ENCODE measurements at regions not wholly inside any gene's neighbourhood (a gene's known extent, or its start where the extent isn't known, plus 50 kb on each side); places are given as distances from the start of the nearest gene placed in this dataset.

GRCh38 chr12:78455991-78456390, 408.6 kb upstream of the SYT1 start:
- no peak overlapping the region for H3K4me3 ChIP-seq (replicated peaks in 1 of 3; ENCODE audit: insufficient read depth in 1 of 3, low read depth in 1 of 3, low read length in 3 of 3)
- no peaks in the 10 kb centered on the region for H3K27me3 ChIP-seq (ENCODE audit: control insufficient read depth in 2 of 2, insufficient read depth in 2 of 2, low read length in 2 of 2)
- TF ChIP-seq POLR2A (IDR thresholded peaks at IDR 0.05; ENCODE audit: low read depth, low read length) (no peak), MYC (IDR thresholded peaks at IDR 0.05; ENCODE audit: low read depth, low read length) (no peak), CTCF (IDR thresholded peaks at IDR 0.05; ENCODE audit: extremely low read depth in 1 of 2, insufficient read depth in 1 of 2, low read depth in 1 of 2, low read length in 2 of 2) (no peak), JUN (IDR thresholded peaks at IDR 0.05; ENCODE audit: borderline replicate concordance, insufficient read depth, insufficient read length, low read depth) (no peak), FOS (IDR thresholded peaks at IDR 0.05; ENCODE audit: borderline replicate concordance, insufficient read depth, low read length) (no peak), EZH2 (IDR thresholded peaks at IDR 0.05; ENCODE audit: borderline replicate concordance, low read depth, low read length, severe bottlenecking) (no peak), GATA2 (IDR thresholded peaks at IDR 0.05; ENCODE audit: insufficient read depth, insufficient read length, low read depth, low read length) (no peak), POLR2AphosphoS5 (IDR thresholded peaks at IDR 0.05; ENCODE audit: insufficient read depth, low read depth, low read length) (no peak)
- TF ChIP-seq, protein P1, sequence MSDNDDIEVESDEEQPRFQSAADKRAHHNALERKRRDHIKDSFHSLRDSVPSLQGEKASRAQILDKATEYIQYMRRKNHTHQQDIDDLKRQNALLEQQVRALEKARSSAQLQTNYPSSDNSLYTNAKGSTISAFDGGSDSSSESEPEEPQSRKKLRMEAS (IDR thresholded peaks at IDR 0.05; ENCODE audit: insufficient read depth, insufficient read length), result no peak
- BruUV-seq (replicated peaks), result no TSS peak
- H3K9ac ChIP-seq (replicated peaks; ENCODE audit: extremely low read depth, insufficient read depth, low read length), result no peak overlapping the region
- intact Hi-C loops (cut with micrococcal nuclease) (no loop called here), dilution Hi-C loops (cut with MboI; ENCODE audit: extremely low pct_ligation_motif_present, low sequenced_read_pairs) (no loop called here)
- H3K36me3 ChIP-seq (ENCODE audit: control insufficient read depth in 2 of 2, extremely low read depth in 1 of 2, insufficient read depth in 2 of 2, low read length in 2 of 2), result no peaks in the 10 kb centered on the region
- H3K9me3 ChIP-seq (replicated peaks; ENCODE audit: control insufficient read depth, insufficient read depth, low read length), result no peaks in the 10 kb centered on the region
- H3K4me2 ChIP-seq (ENCODE audit: insufficient read depth, low read length), result no peak overlapping the region
- H4K20me1 ChIP-seq (replicated peaks; ENCODE audit: control insufficient read depth, extremely low read depth, insufficient read depth, low read length), result no peaks in the 10 kb centered on the region
- no peak overlapping the region for H2AFZ ChIP-seq (ENCODE audit: low read depth, low read length)
- DNase-seq (ENCODE audit: low read depth, low spot score) (no peak), FAIRE-seq (no peak)
- CTCF ChIA-PET, result interaction anchor here (1.1 to 2.2 kb wide), 2 partner anchors 13 to 15 kb away, joined by 3 to 6 read pairs; no protein-coding TSS in a partner anchor
- no peaks in the 10 kb centered on the region for H3K4me1 ChIP-seq (ENCODE audit: control insufficient read depth, extremely low read depth, insufficient read depth, low read length)
- no peaks in the 10 kb centered on the region for H3K79me2 ChIP-seq (ENCODE audit: control insufficient read depth, insufficient read depth, low read length)
- H3K27ac ChIP-seq (ENCODE audit: insufficient read depth, low read depth, low read length), result no peak overlapping the region
- POLR2A ChIA-PET, result no interaction called here
- H3K9me1 ChIP-seq (replicated peaks; ENCODE audit: control insufficient read depth, extremely low read depth, insufficient read depth, low read length), result no peaks in the 10 kb centered on the region
